Calu3 (cell line): ENCODE measurements at regions not wholly inside any gene's neighbourhood (a gene's known extent, or its start where the extent isn't known, plus 50 kb on each side); places are given as distances from the start of the nearest gene placed in this dataset.

Source experiments
- BruUV-seq: library from RNA; stranded (reverse); fragments of 400-500 nt; replicated peaks from 2 replicates; lab custom pipeline; 2021; lab: Mats Ljungman, UMichigan
- CTCF ChIA-PET: fragments of 300-600 bp; sonication (Branson Sonifier 250); formaldehyde crosslinking; loops from one replicate; lab custom pipeline; 2022; ENCODE audit warnings: antibody characterized with exemption; lab: Charles Lee
- DNase-seq: peaks from one replicate; pipeline ENCODE4 v3.0.0; 2022
- H3K27ac Mint-ChIP-seq: one replicate; pipeline ENCODE4 v1.8.0; 2022; ENCODE audit warnings: mixed read lengths; ENCODE audit not compliant: unreplicated experiment
- H3K27me3 Mint-ChIP-seq: one replicate; pipeline ENCODE4 v1.8.0; 2022; ENCODE audit warnings: mixed read lengths; ENCODE audit not compliant: unreplicated experiment
- H3K36me3 Mint-ChIP-seq: one replicate; pipeline ENCODE4 v1.8.0; 2022; ENCODE audit warnings: mild to moderate bottlenecking, moderate library complexity, mixed read lengths; ENCODE audit not compliant: insufficient read depth, unreplicated experiment
- H3K4me1 Mint-ChIP-seq: one replicate; pipeline ENCODE4 v1.8.0; 2022; ENCODE audit warnings: mild to moderate bottlenecking, low read depth, mixed read lengths; ENCODE audit not compliant: unreplicated experiment
- H3K4me3 Mint-ChIP-seq: one replicate; pipeline ENCODE4 v1.8.0; 2022; ENCODE audit warnings: mild to moderate bottlenecking, low read depth, moderate library complexity, mixed read lengths; ENCODE audit not compliant: unreplicated experiment
- H3K9me3 Mint-ChIP-seq: one replicate; pipeline ENCODE4 v1.8.0; 2022; ENCODE audit warnings: low read depth, mixed read lengths; ENCODE audit not compliant: unreplicated experiment
- intact Hi-C: fragments of 100-400 bp; cut with micrococcal nuclease; formaldehyde crosslinking; loops from one replicate; pipeline ENCODE4 v1.10.0; 2022; ENCODE audit not compliant: unreplicated experiment
- TF ChIP-seq, protein P1 (sequence below): fragments of 200-600 bp; IDR thresholded peaks from one replicate; pipeline ENCODE4 v1.8.0; 2022; ENCODE audit warnings: antibody characterized with exemption; ENCODE audit not compliant: unreplicated experiment

DNA sequence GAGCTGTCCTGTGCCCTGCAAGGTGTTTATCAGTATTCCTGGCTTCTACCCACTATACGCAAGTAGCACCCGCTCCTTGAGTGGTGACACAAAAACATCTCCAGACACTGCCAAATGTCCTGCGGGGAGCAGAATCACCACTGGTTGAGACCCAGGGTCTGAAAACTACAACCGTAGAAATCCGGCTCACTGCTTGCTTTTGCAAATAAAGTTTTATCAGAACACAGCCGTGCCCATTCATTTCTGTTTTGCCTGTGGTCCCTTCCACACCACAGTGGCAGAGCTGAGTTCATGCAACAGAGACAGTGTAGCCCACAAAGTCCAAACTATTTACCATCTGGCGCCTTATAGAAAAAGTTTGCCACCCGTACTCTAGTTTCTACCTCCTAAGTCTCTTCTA is 125.7 kb upstream of the DIO3 start:
- Mint-ChIP-seq H3K9me3 (no peaks in the 10 kb centered on the region), H3K36me3 (no peaks in the 10 kb centered on the region), H3K4me3 (no peak overlapping the region), H3K4me1 (no peaks in the 10 kb centered on the region), H3K27me3 (no peaks in the 10 kb centered on the region), H3K27ac (no peak overlapping the region)
- intact Hi-C loops: no loop called here
- CTCF ChIA-PET: no interaction called here
- BruUV-seq: no TSS peak
- DNase-seq: no peak
- TF ChIP-seq, protein P1, sequence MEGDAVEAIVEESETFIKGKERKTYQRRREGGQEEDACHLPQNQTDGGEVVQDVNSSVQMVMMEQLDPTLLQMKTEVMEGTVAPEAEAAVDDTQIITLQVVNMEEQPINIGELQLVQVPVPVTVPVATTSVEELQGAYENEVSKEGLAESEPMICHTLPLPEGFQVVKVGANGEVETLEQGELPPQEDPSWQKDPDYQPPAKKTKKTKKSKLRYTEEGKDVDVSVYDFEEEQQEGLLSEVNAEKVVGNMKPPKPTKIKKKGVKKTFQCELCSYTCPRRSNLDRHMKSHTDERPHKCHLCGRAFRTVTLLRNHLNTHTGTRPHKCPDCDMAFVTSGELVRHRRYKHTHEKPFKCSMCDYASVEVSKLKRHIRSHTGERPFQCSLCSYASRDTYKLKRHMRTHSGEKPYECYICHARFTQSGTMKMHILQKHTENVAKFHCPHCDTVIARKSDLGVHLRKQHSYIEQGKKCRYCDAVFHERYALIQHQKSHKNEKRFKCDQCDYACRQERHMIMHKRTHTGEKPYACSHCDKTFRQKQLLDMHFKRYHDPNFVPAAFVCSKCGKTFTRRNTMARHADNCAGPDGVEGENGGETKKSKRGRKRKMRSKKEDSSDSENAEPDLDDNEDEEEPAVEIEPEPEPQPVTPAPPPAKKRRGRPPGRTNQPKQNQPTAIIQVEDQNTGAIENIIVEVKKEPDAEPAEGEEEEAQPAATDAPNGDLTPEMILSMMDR: no peak

DNA sequence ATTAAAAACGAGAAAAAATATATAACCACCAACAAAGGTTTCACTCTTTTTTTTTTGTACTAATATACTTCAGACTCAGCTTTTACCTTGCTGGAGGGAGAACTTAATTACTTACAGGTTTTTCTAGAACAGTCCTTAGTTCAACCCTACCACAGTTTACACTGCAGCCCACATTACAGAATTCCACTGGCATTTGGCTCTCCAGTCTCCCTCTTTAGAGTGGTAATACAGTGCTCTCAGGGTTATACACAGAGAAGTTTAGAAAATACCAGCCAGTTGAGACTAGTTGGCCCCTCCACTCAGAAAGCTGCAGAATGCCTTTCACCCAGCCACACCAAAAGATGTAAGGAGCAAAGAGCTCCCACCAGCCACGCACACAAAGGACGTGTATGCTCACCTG is 122.3 kb upstream of the DIO3 start:
- no peaks in the 10 kb centered on the region for H3K36me3 Mint-ChIP-seq
- CTCF ChIA-PET: interaction anchor here (0.6 kb wide), 1 partner anchor 258 kb away, joined by 3 read pairs; no protein-coding TSS in a partner anchor
- no TSS peak for BruUV-seq
- intact Hi-C loops: no loop called here
- H3K4me1 Mint-ChIP-seq: peaks cover 2% of the 10 kb centered on the region
- TF ChIP-seq, protein P1: no peak
- H3K4me3 Mint-ChIP-seq: no peak overlapping the region
- no peaks in the 10 kb centered on the region for H3K9me3 Mint-ChIP-seq
- H3K27me3 Mint-ChIP-seq: peaks cover 29% of the 10 kb centered on the region
- no peak for DNase-seq
- H3K27ac Mint-ChIP-seq: no peak overlapping the region

DNA sequence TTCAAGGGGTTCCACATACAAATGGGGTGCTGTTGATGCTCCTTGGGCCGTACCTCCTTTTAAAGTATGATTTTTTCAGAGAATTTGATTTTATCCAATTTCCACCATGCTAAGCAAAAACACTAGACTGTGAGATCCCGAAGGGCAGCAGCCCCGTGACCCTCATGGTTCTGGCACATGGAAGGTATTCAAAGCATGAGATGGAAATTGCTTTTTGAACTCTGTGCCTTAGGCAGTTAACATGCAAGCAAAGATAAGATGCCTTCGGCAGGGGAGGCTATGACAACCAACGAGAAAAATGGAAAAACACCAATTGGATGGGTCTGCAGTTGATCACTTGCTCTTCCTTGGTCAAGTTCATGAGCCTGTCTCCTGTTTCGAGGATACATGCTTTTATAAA is 120.8 kb upstream of the DIO3 start:
- Mint-ChIP-seq H3K27ac (no peak overlapping the region), H3K27me3 (peaks cover 34% of the 10 kb centered on the region), H3K9me3 (no peaks in the 10 kb centered on the region), H3K4me3 (no peak overlapping the region), H3K36me3 (no peaks in the 10 kb centered on the region), H3K4me1 (peaks cover 13% of the 10 kb centered on the region)
- TF ChIP-seq, protein P1: no peak
- no peak for DNase-seq
- CTCF ChIA-PET: no interaction called here
- no TSS peak for BruUV-seq
- intact Hi-C loops: no loop called here

DNA sequence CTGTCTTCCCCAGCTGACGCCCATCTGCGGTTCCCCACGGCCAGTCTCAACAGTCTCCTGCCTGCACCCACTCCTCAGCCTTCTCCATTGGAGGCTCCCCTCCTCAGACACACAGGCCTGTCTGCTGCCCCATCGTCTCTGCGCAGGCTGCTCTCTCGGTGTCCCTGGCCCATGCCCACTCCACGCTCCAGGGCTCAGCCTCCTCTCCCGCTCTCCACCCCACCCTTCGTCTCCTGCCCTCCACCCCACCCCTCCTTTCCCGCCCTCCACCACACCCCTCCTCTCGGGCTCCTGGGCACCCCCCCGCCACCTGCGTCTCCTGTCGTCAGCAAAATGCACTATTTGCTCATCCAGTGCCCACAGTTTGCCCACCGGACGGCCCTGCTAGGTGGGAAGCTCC is 119.6 kb upstream of the DIO3 start:
- no peak for DNase-seq
- Mint-ChIP-seq H3K36me3 (no peaks in the 10 kb centered on the region), H3K4me3 (no peak overlapping the region), H3K9me3 (no peaks in the 10 kb centered on the region), H3K4me1 (peaks cover 13% of the 10 kb centered on the region), H3K27me3 (peaks cover 34% of the 10 kb centered on the region), H3K27ac (no peak overlapping the region)
- no TSS peak for BruUV-seq
- CTCF ChIA-PET: interaction anchor here (0.6 to 0.7 kb wide), 2 partner anchors 11 to 22 kb away, joined by 4 read pairs; no protein-coding TSS in a partner anchor
- TF ChIP-seq, protein P1: no peak
- intact Hi-C loops: no loop called here
